Subcutaneous abdominal adipose tissue (tissue), 5 donors: ENCODE measurements at regions not wholly inside any gene's neighbourhood (a gene's known extent, or its start where the extent isn't known, plus 50 kb on each side); places are given as distances from the start of the nearest gene placed in this dataset.
A peak's percentile ranks its signal among the peaks of the same experiment; 100 is the strongest.

Experiments
- H3K27ac ChIP-seq: one replicate; pipeline ENCODE4 v1.7.0; 2013; ENCODE audit warnings: low read depth, mild to moderate bottlenecking, inconsistent platforms, low read length, moderate library complexity
- H3K27me3 ChIP-seq, 5 donors: one replicate each; pipeline ENCODE4 v1.7.0; 2013; ENCODE audit warnings: low read length in 5 of 5, inconsistent platforms in 1 of 5; ENCODE audit not compliant: control insufficient read depth in 5 of 5, insufficient read depth in 4 of 5
- H3K36me3 ChIP-seq, 5 donors: one replicate each; pipeline ENCODE4 v1.7.0; 2013; ENCODE audit warnings: low read length in 5 of 5; ENCODE audit not compliant: control insufficient read depth in 5 of 5, insufficient read depth in 5 of 5
- H3K4me1 ChIP-seq, 5 donors: one replicate each; pipeline ENCODE4 v1.7.0; 2013; ENCODE audit warnings: low read length in 5 of 5, mild to moderate bottlenecking in 3 of 5, moderate library complexity in 1 of 5; ENCODE audit not compliant: control insufficient read depth in 5 of 5, insufficient read depth in 5 of 5
- H3K4me3 ChIP-seq, 5 donors: one replicate each; pipeline ENCODE4 v1.7.0; 2013; ENCODE audit warnings: low read length in 5 of 5, low read depth in 1 of 5
- H3K9ac ChIP-seq, 5 donors: one replicate each; pipeline ENCODE4 v1.7.0; 2013; ENCODE audit warnings: low read length in 5 of 5, mild to moderate bottlenecking in 4 of 5, moderate library complexity in 3 of 5
- H3K9me3 ChIP-seq, 5 donors: one replicate each; pipeline ENCODE4 v1.7.0; 2013; ENCODE audit warnings: low read length in 5 of 5; ENCODE audit not compliant: control insufficient read depth in 5 of 5
- donor health status: healthy.
- donor health status: healthy.
- donor health status: healthy.
- donor health status: healthy.
- donor health status: healthy.

GRCh38 chr1:56202186-56202585 lies 377.2 kb downstream of the PLPP3 start:
- peaks cover 0 to 10% (median 5%) of the 10 kb centered on the region in 5 donors for H3K4me1 ChIP-seq
- peaks cover 3 to 12% (median 10%) of the 10 kb centered on the region in 5 donors for H3K9me3 ChIP-seq
- no peaks in the 10 kb centered on the region for H3K27me3 ChIP-seq
- H3K27ac ChIP-seq: no peak overlapping the region
- H3K4me3 ChIP-seq: no peak overlapping the region
- no peak overlapping the region for H3K9ac ChIP-seq
- no peaks in the 10 kb centered on the region for H3K36me3 ChIP-seq

- Histone ChIP-seq H3K27me3 (no peaks in the 10 kb centered on the region), H3K9me3 (peaks cover 0 to 3% (median 2%) of the 10 kb centered on the region in 5 donors), H3K27ac (no peak overlapping the region), H3K9ac (no peak overlapping the region), H3K4me3 (no peak overlapping the region), H3K36me3 (no peaks in the 10 kb centered on the region), H3K4me1 (peaks cover 0 to 22% (median 10%) of the 10 kb centered on the region in 5 donors)
These were observed 378.5 kb downstream of the PLPP3 start for GRCh38 chr1:56200896-56201295.

DNA sequence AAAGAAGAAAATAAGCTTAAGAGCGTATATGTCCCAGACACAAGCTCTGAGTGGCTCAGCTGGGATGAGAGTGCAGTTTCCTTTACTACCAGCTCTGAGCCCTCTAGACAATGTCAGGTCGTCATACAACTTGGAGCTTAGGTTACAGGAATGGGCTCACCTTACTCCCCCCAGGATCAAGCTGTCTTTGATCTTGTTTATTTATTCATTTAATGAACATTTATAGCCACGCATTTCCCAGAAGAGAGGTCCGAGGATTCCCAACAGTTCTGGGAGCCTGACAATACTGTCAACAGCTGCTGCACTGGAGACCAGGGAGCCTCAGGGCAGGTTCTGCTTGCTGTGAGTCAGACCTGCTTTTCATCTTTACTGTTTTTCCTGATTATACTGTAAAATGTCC lies 378.9 kb downstream of the PLPP3 start:
- Histone ChIP-seq H3K4me1 (peaks cover 0 to 23% (median 10%) of the 10 kb centered on the region in 5 donors), H3K27ac (no peak overlapping the region), H3K9ac (no peak overlapping the region)

GRCh38 chr1:56199956-56200355 lies 379.4 kb downstream of the PLPP3 start:
- peaks cover 0 to 23% (median 11%) of the 10 kb centered on the region in 5 donors for H3K4me1 ChIP-seq
- no peak overlapping the region for H3K27ac ChIP-seq
- no peak overlapping the region for H3K9ac ChIP-seq
- no peak overlapping the region for H3K4me3 ChIP-seq
- no peaks in the 10 kb centered on the region for H3K36me3 ChIP-seq
- H3K9me3 ChIP-seq: no peaks in the 10 kb centered on the region
- no peaks in the 10 kb centered on the region for H3K27me3 ChIP-seq

More for the DNA sequence above, 378.9 kb downstream of the PLPP3 start:
- Histone ChIP-seq H3K36me3 (no peaks in the 10 kb centered on the region), H3K9me3 (no peaks in the 10 kb centered on the region), H3K27me3 (no peaks in the 10 kb centered on the region), H3K4me3 (no peak overlapping the region)

GRCh38 chr1:56199061-56199460 lies 380.3 kb downstream of the PLPP3 start:
- no peak overlapping the region for H3K4me3 ChIP-seq
- H3K36me3 ChIP-seq: no peaks in the 10 kb centered on the region
- H3K9ac ChIP-seq: no peak overlapping the region
- no peak overlapping the region for H3K27ac ChIP-seq
- H3K9me3 ChIP-seq: no peaks in the 10 kb centered on the region
- no peaks in the 10 kb centered on the region for H3K27me3 ChIP-seq
- peaks cover 0 to 23% (median 11%) of the 10 kb centered on the region in 5 donors for H3K4me1 ChIP-seq

DNA sequence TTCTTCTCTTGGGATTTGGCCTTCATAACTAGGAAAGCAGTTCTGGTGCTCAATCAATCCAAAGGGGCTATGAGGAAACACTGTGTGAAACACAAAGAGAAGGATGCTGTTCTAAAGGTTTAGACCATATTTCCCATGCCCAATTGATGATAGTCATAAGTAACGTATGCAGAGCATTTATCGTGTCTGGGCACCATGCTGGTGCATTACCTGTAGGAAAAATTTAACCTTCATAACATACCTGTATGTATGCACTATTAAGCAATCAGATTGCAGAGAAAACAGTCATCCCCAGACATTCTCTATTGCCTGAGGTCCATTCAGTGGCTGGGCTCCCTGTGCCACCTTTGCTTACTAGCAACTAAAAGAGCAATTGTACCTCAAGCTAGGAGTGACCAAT lies 381.4 kb downstream of the PLPP3 start:
- H3K27me3 ChIP-seq: no peaks in the 10 kb centered on the region
- H3K9ac ChIP-seq: no peak overlapping the region
- H3K4me1 ChIP-seq: peaks cover 0 to 23% (median 11%) of the 10 kb centered on the region in 5 donors
- H3K36me3 ChIP-seq: no peaks in the 10 kb centered on the region
- H3K4me3 ChIP-seq: no peak overlapping the region
- H3K9me3 ChIP-seq: no peaks in the 10 kb centered on the region
- peak overlapping the region; percentile 34 for H3K27ac ChIP-seq

- H3K27me3 ChIP-seq: no peaks in the 10 kb centered on the region
- H3K36me3 ChIP-seq: no peaks in the 10 kb centered on the region
- H3K9ac ChIP-seq: no peak overlapping the region
- H3K27ac ChIP-seq: peak overlapping the region; percentile 34
- no peaks in the 10 kb centered on the region for H3K9me3 ChIP-seq
- H3K4me3 ChIP-seq: no peak overlapping the region
- peaks cover 0 to 23% (median 13%) of the 10 kb centered on the region in 5 donors for H3K4me1 ChIP-seq
These were observed 382.5 kb downstream of the PLPP3 start for GRCh38 chr1:56196839-56197238.

DNA sequence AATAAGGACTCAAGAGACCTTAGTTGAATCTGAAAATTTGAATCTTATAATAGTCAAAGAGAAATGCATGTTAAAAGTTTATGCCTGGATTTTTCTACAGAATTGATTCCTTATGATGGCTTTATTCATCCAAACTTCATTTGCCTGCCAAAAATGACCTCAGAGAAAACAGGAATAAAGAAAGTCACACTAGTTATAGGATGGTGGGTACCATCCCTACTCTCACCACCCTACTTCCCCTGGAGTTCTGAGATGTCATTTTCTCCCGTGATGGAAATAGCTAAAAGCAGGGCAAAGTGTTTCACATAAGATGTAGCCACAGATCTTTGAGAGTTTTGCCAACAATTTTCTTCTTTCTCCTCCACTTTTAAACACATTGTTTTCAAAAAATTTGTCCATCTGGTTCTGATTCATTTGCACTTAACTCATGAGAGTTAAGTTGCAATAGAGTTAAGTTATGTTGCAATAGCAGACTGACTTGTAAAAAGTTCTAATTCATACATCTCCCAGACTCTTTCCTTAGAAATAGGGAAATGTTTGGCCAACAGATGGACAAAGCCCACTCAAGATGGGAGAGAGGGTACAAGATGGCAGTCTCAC lies 384.6 kb downstream of the PLPP3 start:
- no peaks in the 10 kb centered on the region for H3K36me3 ChIP-seq
- H3K4me1 ChIP-seq: peaks cover 0 to 36% (median 26%) of the 10 kb centered on the region in 5 donors
- H3K9ac ChIP-seq: no peak overlapping the region
- H3K27ac ChIP-seq: no peak overlapping the region
- H3K9me3 ChIP-seq: no peaks in the 10 kb centered on the region
- no peak overlapping the region for H3K4me3 ChIP-seq
- H3K27me3 ChIP-seq: no peaks in the 10 kb centered on the region

DNA sequence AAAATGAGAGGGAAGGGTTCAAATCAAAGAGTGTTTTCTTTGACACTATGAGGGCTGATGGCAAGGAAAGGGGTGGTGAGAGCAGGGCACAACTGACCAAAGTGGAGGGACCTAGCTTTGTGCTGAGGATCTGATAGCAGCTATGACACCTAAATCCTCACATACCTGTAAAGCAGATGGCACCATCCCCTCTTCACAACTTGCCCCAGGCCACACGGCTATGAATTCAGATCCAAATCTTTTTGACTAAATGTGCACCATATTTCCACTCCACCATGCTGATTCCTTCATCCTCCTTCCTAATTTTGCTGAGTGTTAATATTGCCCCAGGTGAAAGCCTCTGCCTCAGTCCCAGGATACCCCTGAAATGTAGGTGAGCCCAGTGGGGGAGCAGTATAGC lies 385.7 kb downstream of the PLPP3 start:
- H3K9ac ChIP-seq: no peak overlapping the region
- H3K4me3 ChIP-seq: no peak overlapping the region
- H3K4me1 ChIP-seq: peaks cover 0 to 47% (median 37%) of the 10 kb centered on the region in 5 donors
- H3K9me3 ChIP-seq: no peaks in the 10 kb centered on the region
- H3K27ac ChIP-seq: no peak overlapping the region
- H3K36me3 ChIP-seq: no peaks in the 10 kb centered on the region
- H3K27me3 ChIP-seq: no peaks in the 10 kb centered on the region

DNA sequence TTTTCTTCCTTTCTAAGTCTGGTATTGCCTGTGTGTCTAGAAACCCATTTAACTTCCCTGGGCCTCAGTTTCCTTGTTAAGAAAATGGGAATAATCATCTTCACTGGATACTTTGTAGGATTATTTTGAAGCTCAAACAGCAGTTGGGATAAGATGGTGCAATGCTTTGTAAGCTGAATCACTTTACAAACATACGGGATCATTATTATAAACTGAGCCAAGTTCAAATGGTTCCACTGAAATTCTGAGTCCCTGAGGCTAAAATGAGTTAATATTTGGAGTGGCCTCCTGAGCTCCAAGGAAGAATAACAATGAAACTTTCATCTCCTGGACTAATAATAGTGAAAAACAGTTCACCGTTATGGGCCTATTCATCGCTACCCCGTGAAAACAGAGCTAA lies 388.0 kb downstream of the PLPP3 start:
- Histone ChIP-seq H3K9ac (no peak overlapping the region), H3K27me3 (no peaks in the 10 kb centered on the region), H3K9me3 (no peaks in the 10 kb centered on the region), H3K36me3 (no peaks in the 10 kb centered on the region), H3K4me3 (no peak overlapping the region), H3K27ac (peak overlapping the region; percentile 25), H3K4me1 (peaks cover 0 to 46% (median 35%) of the 10 kb centered on the region in 5 donors)
